DND-41 (cell line): ENCODE measurements at regions not wholly inside any gene's neighbourhood (a gene's known extent, or its start where the extent isn't known, plus 50 kb on each side); places are given as distances from the start of the nearest gene placed in this dataset.

Source experiments
- ATAC-seq: fragments of 200-7000 bp; cut with Tn5 transposase; 3 replicates; pipeline ENCODE4 v1.9.1; 2021; ENCODE audit warnings: low read depth; ENCODE audit not compliant: insufficient read depth
- DNase-seq: peaks from one replicate; pipeline ENCODE4 v3.0.0-alpha.2; 2020
- H2AFZ ChIP-seq: 2 replicates; pipeline ENCODE4 v1.6.0; 2012; ENCODE audit warnings: low read depth, low read length
- H3K27ac ChIP-seq: 2 replicates; pipeline ENCODE4 v1.5.1; 2012; ENCODE audit warnings: low read length, inconsistent platforms
- H3K27me3 ChIP-seq: fragments of 200-600 bp; sonication (generic); 2 replicates; pipeline ENCODE4 v1.6.0; 2012; ENCODE audit warnings: low read length, mild to moderate bottlenecking, inconsistent platforms; ENCODE audit not compliant: insufficient read depth, poor library complexity
- H3K36me3 ChIP-seq: 2 replicates; pipeline ENCODE4 v1.5.1; 2012; ENCODE audit warnings: low read length, inconsistent platforms; ENCODE audit not compliant: insufficient read depth
- H3K4me1 ChIP-seq: 2 replicates; pipeline ENCODE4 v1.5.1; 2012; ENCODE audit warnings: mild to moderate bottlenecking, low read length; ENCODE audit not compliant: insufficient read depth
- H3K4me2 ChIP-seq: 2 replicates; pipeline ENCODE4 v1.6.0; 2012; ENCODE audit warnings: mild to moderate bottlenecking, moderate library complexity, low read length, inconsistent platforms; ENCODE audit not compliant: insufficient read depth
- H3K4me3 ChIP-seq, 2 experiments: fragments of 200-600 bp in 1 of 2; shearing (Covaris generic) in 1 of 2; 2 replicates each; pipeline ENCODE4 v1.5.1; 2012 to 2016; ENCODE audit warnings: inconsistent platforms in 2 of 2, low read length in 2 of 2, mild to moderate bottlenecking in 2 of 2, low read depth in 1 of 2, moderate library complexity in 1 of 2
- H3K79me2 ChIP-seq: 2 replicates; pipeline ENCODE4 v1.6.0; 2012; ENCODE audit warnings: low read length, inconsistent platforms; ENCODE audit not compliant: insufficient read depth
- H3K9ac ChIP-seq: 2 replicates; pipeline ENCODE4 v1.6.0; 2012; ENCODE audit warnings: low read depth, mild to moderate bottlenecking, inconsistent platforms, low read length, moderate library complexity
- H3K9me3 ChIP-seq: 2 replicates; pipeline ENCODE4 v1.5.1; 2012; ENCODE audit warnings: low read length, moderate library complexity, mild to moderate bottlenecking, inconsistent platforms; ENCODE audit not compliant: insufficient read depth, severe bottlenecking
- H4K20me1 ChIP-seq: 2 replicates; pipeline ENCODE4 v1.6.0; 2012; ENCODE audit warnings: low read length; ENCODE audit not compliant: insufficient read depth
- EZH2 ChIP-seq: IDR thresholded peaks from 3 replicates; pipeline ENCODE4 v1.6.1; 2012; ENCODE audit warnings: borderline replicate concordance, low read depth, mild to moderate bottlenecking, moderate library complexity, low read length, inconsistent platforms; ENCODE audit not compliant: severe bottlenecking
- TF ChIP-seq, protein P1 (sequence below): IDR thresholded peaks from 2 replicates; pipeline ENCODE4 v1.5.1; 2012; ENCODE audit warnings: borderline replicate concordance, low read length, moderate library complexity, mild to moderate bottlenecking; ENCODE audit not compliant: poor library complexity, severe bottlenecking; ENCODE audit errors: extremely low read depth

DNA sequence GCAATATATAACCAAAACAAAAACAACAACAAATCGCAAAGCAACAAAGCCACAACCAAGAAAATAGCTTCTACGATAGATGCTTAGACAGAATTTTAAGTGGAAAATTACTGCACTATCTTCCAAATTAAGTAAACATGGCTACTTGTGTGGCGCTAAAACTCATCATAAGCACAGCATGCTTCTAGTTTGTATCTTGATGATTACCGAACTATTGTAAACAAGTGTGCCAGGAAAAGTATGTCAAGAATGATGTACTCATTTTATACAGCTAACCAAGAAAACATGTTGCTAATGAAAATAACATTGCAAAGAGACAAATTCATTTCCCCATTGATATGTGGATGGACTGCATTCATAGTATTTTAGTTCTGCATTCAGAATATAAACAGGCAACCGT is 271.9 kb upstream of the GPC6 start:
- Histone ChIP-seq H4K20me1 (no peaks in the 10 kb centered on the region), H3K9ac (no peak overlapping the region), H3K79me2 (no peaks in the 10 kb centered on the region), H3K27ac (no peak overlapping the region), H3K4me3 (no peak overlapping the region), H3K27me3 (no peaks in the 10 kb centered on the region), H3K9me3 (no peaks in the 10 kb centered on the region), H3K36me3 (no peaks in the 10 kb centered on the region), H3K4me1 (no peaks in the 10 kb centered on the region), H3K4me2 (no peak overlapping the region), H2AFZ (no peak overlapping the region)
- DNase-seq = no peak
- ATAC-seq = no peak
- TF ChIP-seq, protein P1, sequence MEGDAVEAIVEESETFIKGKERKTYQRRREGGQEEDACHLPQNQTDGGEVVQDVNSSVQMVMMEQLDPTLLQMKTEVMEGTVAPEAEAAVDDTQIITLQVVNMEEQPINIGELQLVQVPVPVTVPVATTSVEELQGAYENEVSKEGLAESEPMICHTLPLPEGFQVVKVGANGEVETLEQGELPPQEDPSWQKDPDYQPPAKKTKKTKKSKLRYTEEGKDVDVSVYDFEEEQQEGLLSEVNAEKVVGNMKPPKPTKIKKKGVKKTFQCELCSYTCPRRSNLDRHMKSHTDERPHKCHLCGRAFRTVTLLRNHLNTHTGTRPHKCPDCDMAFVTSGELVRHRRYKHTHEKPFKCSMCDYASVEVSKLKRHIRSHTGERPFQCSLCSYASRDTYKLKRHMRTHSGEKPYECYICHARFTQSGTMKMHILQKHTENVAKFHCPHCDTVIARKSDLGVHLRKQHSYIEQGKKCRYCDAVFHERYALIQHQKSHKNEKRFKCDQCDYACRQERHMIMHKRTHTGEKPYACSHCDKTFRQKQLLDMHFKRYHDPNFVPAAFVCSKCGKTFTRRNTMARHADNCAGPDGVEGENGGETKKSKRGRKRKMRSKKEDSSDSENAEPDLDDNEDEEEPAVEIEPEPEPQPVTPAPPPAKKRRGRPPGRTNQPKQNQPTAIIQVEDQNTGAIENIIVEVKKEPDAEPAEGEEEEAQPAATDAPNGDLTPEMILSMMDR = no peak
- no peak for TF ChIP-seq EZH2

- no peak overlapping the region for H3K4me3 ChIP-seq
- no peaks in the 10 kb centered on the region for H3K9me3 ChIP-seq
- ATAC-seq (no peak), DNase-seq (no peak)
- H3K9ac ChIP-seq = no peak overlapping the region
- H3K27ac ChIP-seq = no peak overlapping the region
- no peak overlapping the region for H3K4me2 ChIP-seq
- no peaks in the 10 kb centered on the region for H3K27me3 ChIP-seq
- no peaks in the 10 kb centered on the region for H4K20me1 ChIP-seq
- no peaks in the 10 kb centered on the region for H3K4me1 ChIP-seq
- no peaks in the 10 kb centered on the region for H3K36me3 ChIP-seq
- no peaks in the 10 kb centered on the region for H3K79me2 ChIP-seq
- H2AFZ ChIP-seq = no peak overlapping the region
- no peak for TF ChIP-seq EZH2
- TF ChIP-seq, protein P1 = no peak
These were observed 266.8 kb upstream of the GPC6 start for GRCh38 chr13:92959790-92960189.

- no peak overlapping the region for H2AFZ ChIP-seq
- no peak for ATAC-seq
- no peaks in the 10 kb centered on the region for H3K9me3 ChIP-seq
- no peaks in the 10 kb centered on the region for H3K4me1 ChIP-seq
- H4K20me1 ChIP-seq = no peaks in the 10 kb centered on the region
- no peaks in the 10 kb centered on the region for H3K79me2 ChIP-seq
- TF ChIP-seq, protein P1 = no peak
- no peak for TF ChIP-seq EZH2
- no peaks in the 10 kb centered on the region for H3K36me3 ChIP-seq
- no peak for DNase-seq
- H3K4me2 ChIP-seq = no peak overlapping the region
- H3K9ac ChIP-seq = no peak overlapping the region
- no peak overlapping the region for H3K27ac ChIP-seq
- H3K4me3 ChIP-seq = no peak overlapping the region
- H3K27me3 ChIP-seq = no peaks in the 10 kb centered on the region
These were observed 263.6 kb upstream of the GPC6 start for GRCh38 chr13:92963029-92963428.

- Histone ChIP-seq H3K4me1 (no peaks in the 10 kb centered on the region), H3K9ac (no peak overlapping the region), H3K4me3 (no peak overlapping the region), H3K9me3 (no peaks in the 10 kb centered on the region), H3K79me2 (no peaks in the 10 kb centered on the region), H3K4me2 (no peak overlapping the region), H3K27ac (no peak overlapping the region), H4K20me1 (no peaks in the 10 kb centered on the region), H2AFZ (no peak overlapping the region), H3K36me3 (no peaks in the 10 kb centered on the region), H3K27me3 (no peaks in the 10 kb centered on the region)
- TF ChIP-seq EZH2 = no peak
- TF ChIP-seq, protein P1 = no peak
- no peak for ATAC-seq
- no peak for DNase-seq
These were observed 260.3 kb upstream of the GPC6 start for GRCh38 chr13:92966341-92966740.
